ENCODE measurements at regions not wholly inside any gene's neighbourhood (a gene's known extent, or its start where the extent isn't known, plus 50 kb on each side); places are given as distances from the start of the nearest gene placed in this dataset.

DNA sequence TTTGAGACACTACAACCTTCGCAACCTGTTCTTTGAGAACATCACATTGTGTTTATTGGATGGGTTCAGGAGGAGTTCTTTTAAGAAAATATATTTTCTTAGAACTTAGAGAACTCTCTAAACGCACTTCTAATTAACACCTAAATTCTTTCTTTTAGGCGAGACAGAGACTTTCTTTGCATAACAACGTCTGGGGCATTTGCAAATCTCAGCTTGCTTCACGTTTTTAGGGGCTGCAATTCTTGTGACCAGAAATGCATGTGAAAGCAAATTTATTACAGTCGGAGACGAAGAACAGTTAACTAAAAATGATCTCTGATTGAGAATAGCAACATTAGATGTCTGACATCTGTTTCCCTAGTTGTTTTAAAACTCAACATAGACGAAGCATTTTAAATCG lies 568.3 kb upstream of the ZNF717 start:
- TF ChIP-seq, protein P1, sequence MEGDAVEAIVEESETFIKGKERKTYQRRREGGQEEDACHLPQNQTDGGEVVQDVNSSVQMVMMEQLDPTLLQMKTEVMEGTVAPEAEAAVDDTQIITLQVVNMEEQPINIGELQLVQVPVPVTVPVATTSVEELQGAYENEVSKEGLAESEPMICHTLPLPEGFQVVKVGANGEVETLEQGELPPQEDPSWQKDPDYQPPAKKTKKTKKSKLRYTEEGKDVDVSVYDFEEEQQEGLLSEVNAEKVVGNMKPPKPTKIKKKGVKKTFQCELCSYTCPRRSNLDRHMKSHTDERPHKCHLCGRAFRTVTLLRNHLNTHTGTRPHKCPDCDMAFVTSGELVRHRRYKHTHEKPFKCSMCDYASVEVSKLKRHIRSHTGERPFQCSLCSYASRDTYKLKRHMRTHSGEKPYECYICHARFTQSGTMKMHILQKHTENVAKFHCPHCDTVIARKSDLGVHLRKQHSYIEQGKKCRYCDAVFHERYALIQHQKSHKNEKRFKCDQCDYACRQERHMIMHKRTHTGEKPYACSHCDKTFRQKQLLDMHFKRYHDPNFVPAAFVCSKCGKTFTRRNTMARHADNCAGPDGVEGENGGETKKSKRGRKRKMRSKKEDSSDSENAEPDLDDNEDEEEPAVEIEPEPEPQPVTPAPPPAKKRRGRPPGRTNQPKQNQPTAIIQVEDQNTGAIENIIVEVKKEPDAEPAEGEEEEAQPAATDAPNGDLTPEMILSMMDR (IDR thresholded peaks at IDR 0.05), result no peak
- TF ChIP-seq EP300 (IDR thresholded peaks at IDR 0.05) (no peak), POLR2A (IDR thresholded peaks at IDR 0.05) (no peak)

Data from ovary (tissue), 3 donors.